Bronchial epithelial cell (primary cell): ENCODE measurements at regions not wholly inside any gene's neighbourhood (a gene's known extent, or its start where the extent isn't known, plus 50 kb on each side); places are given as distances from the start of the nearest gene placed in this dataset.

ENCODE experiments used
- DNase-seq: peaks from one replicate; pipeline ENCODE4 v3.0.0-alpha.2; 2010; ENCODE audit warnings: low read depth
- FAIRE-seq: peaks from 2 replicates; lab custom pipeline; 2011; peaks lifted over from hg19 to GRCh38; lab: Jason Lieb, UNC
- H3K27me3 ChIP-seq: 2 replicates; pipeline ENCODE4 v1.5.1; 2011; ENCODE audit warnings: low read length; ENCODE audit not compliant: control insufficient read depth, insufficient read depth
- H3K36me3 ChIP-seq: 2 replicates; pipeline ENCODE4 v1.5.1; 2011; ENCODE audit warnings: low read length; ENCODE audit not compliant: control insufficient read depth, insufficient read depth
- H3K4me3 ChIP-seq: 2 replicates; pipeline ENCODE4 v1.5.1; 2011; ENCODE audit warnings: mild to moderate bottlenecking, low read depth, low read length, control low read depth
- CTCF ChIP-seq: IDR thresholded peaks from 2 replicates; pipeline ENCODE4 v1.5.1; 2011; ENCODE audit warnings: mild to moderate bottlenecking, moderate library complexity, low read length, control low read depth, inconsistent platforms; ENCODE audit not compliant: insufficient read depth, severe bottlenecking

DNA sequence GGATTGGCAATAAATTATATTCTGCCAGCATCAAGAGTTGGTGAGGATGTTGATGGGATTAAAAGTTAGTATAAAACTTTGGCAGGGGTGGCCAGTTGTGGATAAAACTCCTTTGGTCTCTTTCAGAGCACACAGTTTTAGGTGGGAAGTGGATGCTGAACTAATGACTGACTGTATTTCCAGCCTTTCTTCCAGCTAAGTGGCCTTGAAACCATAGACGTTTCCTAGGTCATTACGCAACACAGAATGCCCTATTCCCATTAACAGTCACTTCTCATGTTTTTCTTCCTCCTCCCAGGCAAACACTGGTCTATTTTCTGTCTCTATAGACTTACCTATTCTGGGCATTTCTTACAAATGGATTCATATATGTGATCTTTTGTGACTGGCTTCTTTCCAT lies 467.4 kb downstream of the NEBL start:
- Histone ChIP-seq H3K36me3 (no peaks in the 10 kb centered on the region), H3K4me3 (no peak overlapping the region), H3K27me3 (no peaks in the 10 kb centered on the region)
- DNase-seq (no peak), FAIRE-seq (no peak)
- TF ChIP-seq CTCF: no peak

GRCh38 chr10:20427821-20428220 lies 469.3 kb downstream of the NEBL start:
- TF ChIP-seq CTCF: no peak
- Histone ChIP-seq H3K36me3 (no peaks in the 10 kb centered on the region), H3K27me3 (no peaks in the 10 kb centered on the region), H3K4me3 (no peak overlapping the region)
- no peak for DNase-seq
- no peak for FAIRE-seq

DNA sequence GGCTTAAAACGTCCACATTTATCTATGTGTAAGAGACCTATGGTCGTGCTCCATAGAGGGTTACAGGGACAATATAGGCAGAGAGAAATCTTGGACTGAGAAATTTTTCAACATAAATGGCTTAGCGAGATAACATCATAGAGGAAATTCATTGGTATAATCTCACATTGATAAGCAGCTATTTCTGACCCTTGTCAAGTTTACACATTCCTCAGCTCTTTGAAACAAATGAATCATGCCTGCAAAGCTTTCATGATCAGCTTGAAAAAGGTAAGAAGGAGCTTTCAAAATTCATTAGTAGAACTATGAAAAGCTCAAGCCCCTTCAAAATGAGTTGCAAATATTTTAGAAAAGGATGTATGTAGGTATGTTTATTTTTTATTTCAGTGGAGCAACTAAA lies 478.8 kb downstream of the NEBL start:
- FAIRE-seq (no peak), DNase-seq (no peak)
- Histone ChIP-seq H3K27me3 (no peaks in the 10 kb centered on the region), H3K4me3 (no peak overlapping the region), H3K36me3 (no peaks in the 10 kb centered on the region)
- no peak for TF ChIP-seq CTCF

DNA sequence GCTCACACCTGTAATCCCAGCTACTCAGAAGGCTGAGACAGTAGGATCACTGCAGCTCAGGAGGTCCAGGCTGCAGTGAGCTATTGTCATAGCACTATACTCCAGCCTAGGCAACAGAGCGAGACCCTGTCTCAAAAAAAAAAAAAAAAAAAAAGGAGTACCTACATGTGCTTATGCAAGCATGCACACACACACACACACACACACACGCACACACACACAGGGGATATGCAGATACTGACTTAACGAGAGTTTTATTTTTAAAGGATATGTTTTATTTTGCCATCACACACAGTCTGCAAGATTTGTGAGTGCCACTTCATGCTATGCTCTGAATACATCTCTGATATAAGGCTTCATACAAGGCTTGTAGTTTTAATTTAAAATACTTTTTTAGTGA lies 479.3 kb downstream of the NEBL start:
- no peak for TF ChIP-seq CTCF
- DNase-seq (no peak), FAIRE-seq (no peak)
- Histone ChIP-seq H3K36me3 (no peaks in the 10 kb centered on the region), H3K27me3 (no peaks in the 10 kb centered on the region), H3K4me3 (no peak overlapping the region)

DNA sequence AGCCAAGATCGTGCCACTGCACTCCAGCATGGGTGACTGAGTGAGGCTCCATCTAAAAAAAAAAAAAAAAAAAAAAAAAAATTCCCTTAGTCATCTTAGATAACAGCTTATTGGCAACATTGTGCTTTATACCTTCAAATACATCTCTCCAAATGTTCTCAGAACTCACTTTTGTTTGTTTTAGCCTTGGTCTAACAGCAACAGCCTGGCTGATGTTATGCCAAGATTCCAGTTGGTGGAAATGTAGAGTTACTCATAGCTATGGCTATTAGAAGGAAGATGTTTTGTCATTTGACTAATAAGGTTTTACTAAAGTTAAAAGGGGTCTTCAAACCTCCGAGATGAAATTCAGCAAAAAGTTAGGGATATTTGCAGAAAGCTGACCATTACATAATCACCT lies 481.4 kb downstream of the NEBL start:
- no peak for TF ChIP-seq CTCF
- FAIRE-seq: no peak
- DNase-seq: no peak
- Histone ChIP-seq H3K4me3 (no peak overlapping the region), H3K27me3 (no peaks in the 10 kb centered on the region), H3K36me3 (no peaks in the 10 kb centered on the region)

DNA sequence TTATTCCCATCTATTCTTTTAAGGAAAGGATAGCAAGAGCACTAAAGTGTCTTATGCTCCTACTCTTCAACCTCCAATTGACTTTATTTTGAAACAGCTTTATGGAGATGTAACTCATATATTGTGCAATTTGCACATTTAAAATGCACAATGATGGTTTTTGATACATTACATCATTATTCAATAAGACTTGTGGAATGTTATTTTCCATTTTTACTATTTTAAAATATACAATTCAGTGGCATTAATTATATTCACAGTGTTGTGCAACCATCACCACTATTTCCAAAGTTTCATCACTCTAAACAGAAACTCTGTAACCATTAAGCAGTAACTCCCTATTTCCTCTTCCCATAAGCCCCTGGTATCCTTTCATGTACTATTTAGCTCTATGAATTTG lies 489.8 kb downstream of the NEBL start:
- DNase-seq: no peak
- Histone ChIP-seq H3K36me3 (no peaks in the 10 kb centered on the region), H3K27me3 (no peaks in the 10 kb centered on the region), H3K4me3 (no peak overlapping the region)
- TF ChIP-seq CTCF: no peak
- FAIRE-seq: no peak
